ENCODE measurements at regions not wholly inside any gene's neighbourhood (a gene's known extent, or its start where the extent isn't known, plus 50 kb on each side); places are given as distances from the start of the nearest gene placed in this dataset.
A peak's percentile ranks its signal among the peaks of the same experiment; 100 is the strongest.

GRCh38 chr20:39107741-39108140 is 145.6 kb downstream of the DHX35 start:
- no peak overlapping the region for H2AFZ ChIP-seq
- H3K9ac ChIP-seq, result no peak overlapping the region
- TF ChIP-seq EZH2 (IDR thresholded peaks at IDR 0.05; ENCODE audit: insufficient read depth, poor library complexity, severe bottlenecking) (no peak), EZH2phosphoT487 (IDR thresholded peaks at IDR 0.05; ENCODE audit: insufficient read depth, low read depth) (no peak)
- H3K36me3 ChIP-seq (ENCODE audit: low read depth), result no peaks in the 10 kb centered on the region
- no peaks in the 10 kb centered on the region for H4K20me1 ChIP-seq (ENCODE audit: insufficient read depth)
- no peaks in the 10 kb centered on the region for H3K9me2 ChIP-seq (ENCODE audit: insufficient read depth)
- H3K27me3 ChIP-seq (replicated peaks; ENCODE audit: insufficient read depth), result peaks cover 11% of the 10 kb centered on the region
- in situ Hi-C loops (cut with MboI), result no loop called here
- no peak overlapping the region for H3K4me2 ChIP-seq (ENCODE audit: unreplicated experiment)
- H3K4me1 ChIP-seq (ENCODE audit: insufficient read depth), result peaks cover 21% of the 10 kb centered on the region
- DNase-seq, result peak; percentile 46
- no peak overlapping the region for H3K27ac ChIP-seq
- no peaks in the 10 kb centered on the region; the same call in 1 of the 2 replicates for H3F3A ChIP-seq (ENCODE audit: insufficient read depth)
- H3K4me3 ChIP-seq, result no peak overlapping the region
- 43 to 48% methylated on average over 5 of the region's 5 CpGs for WGBS, 2 experiments (ENCODE audit: low coverage in 1 of 2, low lambda C conversion rate in 2 of 2, missing lambda C conversion rate in 2 of 2)
- no peaks in the 10 kb centered on the region for H3K9me3 ChIP-seq (ENCODE audit: low read depth)
- H3K79me2 ChIP-seq (ENCODE audit: insufficient read depth), result no peaks in the 10 kb centered on the region

GRCh38 chr20:39106791-39107190 is 144.6 kb downstream of the DHX35 start:
- Histone ChIP-seq H3K27me3 (replicated peaks; ENCODE audit: insufficient read depth) (peaks cover 11% of the 10 kb centered on the region), H2AFZ (no peak overlapping the region), H3K9me2 (ENCODE audit: insufficient read depth) (no peaks in the 10 kb centered on the region), H3K4me3 (no peak overlapping the region), H3K9ac (no peak overlapping the region), H3K4me1 (ENCODE audit: insufficient read depth) (peaks cover 21% of the 10 kb centered on the region), H3K4me2 (ENCODE audit: unreplicated experiment) (no peak overlapping the region), H3K79me2 (ENCODE audit: insufficient read depth) (no peaks in the 10 kb centered on the region), H4K20me1 (ENCODE audit: insufficient read depth) (no peaks in the 10 kb centered on the region), H3K9me3 (ENCODE audit: low read depth) (no peaks in the 10 kb centered on the region), H3F3A (ENCODE audit: insufficient read depth) (no peaks in the 10 kb centered on the region; the same call in 1 of the 2 replicates), H3K36me3 (ENCODE audit: low read depth) (no peaks in the 10 kb centered on the region), H3K27ac (no peak overlapping the region)
- no peak for DNase-seq
- TF ChIP-seq EZH2phosphoT487 (IDR thresholded peaks at IDR 0.05; ENCODE audit: insufficient read depth, low read depth), result no peak
- TF ChIP-seq EZH2 (IDR thresholded peaks at IDR 0.05; ENCODE audit: insufficient read depth, poor library complexity, severe bottlenecking), result no peak
- in situ Hi-C loops (cut with MboI), result no loop called here
- 80 to 89% methylated on average over 3 of the region's 3 CpGs for WGBS, 2 experiments (ENCODE audit: low coverage in 1 of 2, low lambda C conversion rate in 2 of 2, missing lambda C conversion rate in 2 of 2)

GRCh38 chr20:39105551-39105950 is 143.4 kb downstream of the DHX35 start:
- Histone ChIP-seq H3K4me2 (ENCODE audit: unreplicated experiment) (no peak overlapping the region), H4K20me1 (ENCODE audit: insufficient read depth) (no peaks in the 10 kb centered on the region), H3K36me3 (ENCODE audit: low read depth) (no peaks in the 10 kb centered on the region), H3K79me2 (ENCODE audit: insufficient read depth) (no peaks in the 10 kb centered on the region), H3K4me1 (ENCODE audit: insufficient read depth) (peaks cover 21% of the 10 kb centered on the region), H3K4me3 (no peak overlapping the region), H2AFZ (no peak overlapping the region), H3K27ac (no peak overlapping the region), H3K9ac (no peak overlapping the region), H3K27me3 (replicated peaks; ENCODE audit: insufficient read depth) (peaks cover 3% of the 10 kb centered on the region), H3K9me2 (ENCODE audit: insufficient read depth) (no peaks in the 10 kb centered on the region), H3F3A (ENCODE audit: insufficient read depth) (no peaks in the 10 kb centered on the region; the same call in 1 of the 2 replicates), H3K9me3 (ENCODE audit: low read depth) (no peaks in the 10 kb centered on the region)
- in situ Hi-C loops (cut with MboI), result no loop called here
- WGBS, 2 experiments (ENCODE audit: low coverage in 1 of 2, low lambda C conversion rate in 2 of 2, missing lambda C conversion rate in 2 of 2), result 66 to 78% methylated on average over 5 of the region's 5 CpGs
- DNase-seq, result no peak
- TF ChIP-seq EZH2 (IDR thresholded peaks at IDR 0.05; ENCODE audit: insufficient read depth, poor library complexity, severe bottlenecking), result no peak
- TF ChIP-seq EZH2phosphoT487 (IDR thresholded peaks at IDR 0.05; ENCODE audit: insufficient read depth, low read depth), result no peak

GRCh38 chr20:39103732-39104131 is 141.6 kb downstream of the DHX35 start:
- peaks cover 15% of the 10 kb centered on the region for H3K4me1 ChIP-seq (ENCODE audit: insufficient read depth)
- no peak overlapping the region for H3K4me2 ChIP-seq (ENCODE audit: unreplicated experiment)
- no peaks in the 10 kb centered on the region; the same call in 1 of the 2 replicates for H3F3A ChIP-seq (ENCODE audit: insufficient read depth)
- no peaks in the 10 kb centered on the region for H3K27me3 ChIP-seq (replicated peaks; ENCODE audit: insufficient read depth)
- no peaks in the 10 kb centered on the region for H3K9me3 ChIP-seq (ENCODE audit: low read depth)
- H3K36me3 ChIP-seq (ENCODE audit: low read depth), result no peaks in the 10 kb centered on the region
- H3K27ac ChIP-seq, result no peak overlapping the region
- no peaks in the 10 kb centered on the region for H4K20me1 ChIP-seq (ENCODE audit: insufficient read depth)
- no peak overlapping the region for H3K4me3 ChIP-seq
- H2AFZ ChIP-seq, result no peak overlapping the region
- peak; percentile 29 for DNase-seq
- no peaks in the 10 kb centered on the region for H3K79me2 ChIP-seq (ENCODE audit: insufficient read depth)
- TF ChIP-seq EZH2phosphoT487 (IDR thresholded peaks at IDR 0.05; ENCODE audit: insufficient read depth, low read depth) (no peak), EZH2 (IDR thresholded peaks at IDR 0.05; ENCODE audit: insufficient read depth, poor library complexity, severe bottlenecking) (no peak)
- H3K9ac ChIP-seq, result no peak overlapping the region
- in situ Hi-C loops (cut with MboI), result no loop called here
- no peaks in the 10 kb centered on the region for H3K9me2 ChIP-seq (ENCODE audit: insufficient read depth)
- WGBS, 2 experiments (ENCODE audit: low coverage in 1 of 2, low lambda C conversion rate in 2 of 2, missing lambda C conversion rate in 2 of 2), result 7 to 19% methylated on average over 1 of the region's 1 CpG

GRCh38 chr20:39103305-39103704 is 141.2 kb downstream of the DHX35 start:
- H3K9ac ChIP-seq, result no peak overlapping the region
- no peaks in the 10 kb centered on the region; the same call in 1 of the 2 replicates for H3F3A ChIP-seq (ENCODE audit: insufficient read depth)
- H3K9me2 ChIP-seq (ENCODE audit: insufficient read depth), result no peaks in the 10 kb centered on the region
- H3K4me3 ChIP-seq, result no peak overlapping the region
- no peaks in the 10 kb centered on the region for H3K36me3 ChIP-seq (ENCODE audit: low read depth)
- H3K27ac ChIP-seq, result no peak overlapping the region
- H3K79me2 ChIP-seq (ENCODE audit: insufficient read depth), result no peaks in the 10 kb centered on the region
- DNase-seq, result no peak
- no peak overlapping the region for H2AFZ ChIP-seq
- WGBS, 2 experiments (ENCODE audit: low coverage in 1 of 2, low lambda C conversion rate in 2 of 2, missing lambda C conversion rate in 2 of 2), result 66 to 71% methylated on average over 4 of the region's 4 CpGs
- H3K27me3 ChIP-seq (replicated peaks; ENCODE audit: insufficient read depth), result no peaks in the 10 kb centered on the region
- TF ChIP-seq EZH2phosphoT487 (IDR thresholded peaks at IDR 0.05; ENCODE audit: insufficient read depth, low read depth) (no peak), EZH2 (IDR thresholded peaks at IDR 0.05; ENCODE audit: insufficient read depth, poor library complexity, severe bottlenecking) (no peak)
- H4K20me1 ChIP-seq (ENCODE audit: insufficient read depth), result no peaks in the 10 kb centered on the region
- H3K9me3 ChIP-seq (ENCODE audit: low read depth), result no peaks in the 10 kb centered on the region
- in situ Hi-C loops (cut with MboI), result no loop called here
- H3K4me2 ChIP-seq (ENCODE audit: unreplicated experiment), result no peak overlapping the region
- peaks cover 11% of the 10 kb centered on the region for H3K4me1 ChIP-seq (ENCODE audit: insufficient read depth)
